MM.1S (cell line): ENCODE measurements at regions not wholly inside any gene's neighbourhood (a gene's known extent, or its start where the extent isn't known, plus 50 kb on each side); places are given as distances from the start of the nearest gene placed in this dataset.

Source experiments
- DNase-seq: peaks from one replicate; pipeline ENCODE4 v3.0.0-alpha.2; 2015
- H2AFZ ChIP-seq: fragments of 300-600 bp; sonication (generic); 2 replicates; pipeline ENCODE4 v1.6.0; 2016; ENCODE audit warnings: antibody characterized with exemption, low read length
- H3F3A ChIP-seq: fragments of 300-600 bp; sonication (generic); 2 replicates; pipeline ENCODE4 v1.6.1; 2016; ENCODE audit warnings: mild to moderate bottlenecking, antibody characterized with exemption, low read length, moderate library complexity, mixed read lengths; ENCODE audit not compliant: insufficient read depth
- H3K27ac ChIP-seq: fragments of 300-600 bp; sonication (generic); 2 replicates; pipeline ENCODE4 v1.5.1; 2016; ENCODE audit warnings: mild to moderate bottlenecking, low read length
- H3K27me3 ChIP-seq: fragments of 300-600 bp; sonication (generic); replicated peaks from 2 replicates; pipeline ENCODE4 v1.6.0; 2016; ENCODE audit warnings: low read length; ENCODE audit not compliant: insufficient read depth
- H3K36me3 ChIP-seq: fragments of 300-600 bp; sonication (generic); replicated peaks from 2 replicates; pipeline ENCODE4 v1.6.1; 2016; ENCODE audit warnings: mild to moderate bottlenecking, low read length, mixed read lengths; ENCODE audit not compliant: insufficient read depth
- H3K4me1 ChIP-seq: fragments of 300-600 bp; sonication (generic); 2 replicates; pipeline ENCODE4 v1.6.1; 2016; ENCODE audit warnings: low read length, mixed read lengths
- H3K4me2 ChIP-seq: fragments of 300-600 bp; sonication (generic); 2 replicates; pipeline ENCODE4 v1.6.0; 2016; ENCODE audit warnings: low read depth, low read length
- H3K4me3 ChIP-seq: fragments of 300-600 bp; sonication (generic); 2 replicates; pipeline ENCODE4 v1.5.1; 2016; ENCODE audit warnings: low read length, mixed read lengths
- H3K79me2 ChIP-seq: fragments of 300-600 bp; sonication (generic); 2 replicates; pipeline ENCODE4 v1.6.1; 2016; ENCODE audit warnings: mixed run types, low read length, mixed read lengths
- H3K9ac ChIP-seq: fragments of 300-600 bp; sonication (generic); 2 replicates; pipeline ENCODE4 v1.6.1; 2016; ENCODE audit warnings: low read length, mixed read lengths
- H3K9me2 ChIP-seq: fragments of 300-600 bp; sonication (generic); replicated peaks from 2 replicates; pipeline ENCODE4 v1.6.1; 2016; ENCODE audit warnings: mild to moderate bottlenecking, low read length, mixed read lengths; ENCODE audit not compliant: insufficient read depth
- H3K9me3 ChIP-seq: fragments of 300-600 bp; sonication (generic); replicated peaks from 2 replicates; pipeline ENCODE4 v1.6.1; 2016; ENCODE audit warnings: mild to moderate bottlenecking, low read length, mixed read lengths; ENCODE audit not compliant: insufficient read depth
- H4K20me1 ChIP-seq: fragments of 300-600 bp; sonication (generic); 2 replicates; pipeline ENCODE4 v1.6.1; 2016; ENCODE audit warnings: mild to moderate bottlenecking, low read length, moderate library complexity, mixed read lengths; ENCODE audit not compliant: insufficient read depth
- EZH2 ChIP-seq: fragments of 300-600 bp; sonication (generic); optimal IDR thresholded peaks from 2 replicates; pipeline ENCODE3; 2017; ENCODE audit warnings: low read depth, mild to moderate bottlenecking, antibody characterized with exemption, low read length, mixed read lengths
- EZH2phosphoT487 ChIP-seq: fragments of 300-600 bp; sonication (generic); IDR thresholded peaks from 2 replicates; pipeline ENCODE4 v1.6.1; 2018; ENCODE audit warnings: antibody characterized with exemption, low read length
- TF ChIP-seq, protein P1 (sequence below): fragments of 300-600 bp; sonication (generic); IDR thresholded peaks from 2 replicates; pipeline ENCODE4 v1.5.1; 2016; ENCODE audit warnings: antibody characterized with exemption, low read length, mixed read lengths

DNA sequence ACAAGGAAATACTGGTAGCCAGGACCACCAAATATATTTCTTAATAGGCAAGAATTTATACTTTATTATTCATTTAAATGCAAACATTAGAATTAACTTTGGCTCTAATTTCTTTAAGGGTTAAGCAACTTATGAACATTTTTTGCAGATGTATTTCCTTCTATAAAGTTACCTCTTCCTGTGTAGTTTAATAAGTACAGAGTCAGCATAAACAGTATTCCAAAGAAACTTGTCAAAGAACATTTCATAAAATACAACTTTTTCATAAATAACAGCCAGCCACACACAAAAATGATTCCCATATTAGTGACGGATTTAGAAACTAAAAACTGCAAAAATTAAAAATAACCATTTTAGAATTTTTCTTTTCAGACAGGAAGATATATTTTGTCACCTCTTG is 723.2 kb downstream of the KCNJ2 start:
- Histone ChIP-seq H3F3A (no peaks in the 10 kb centered on the region), H3K9me2 (no peaks in the 10 kb centered on the region), H3K9me3 (no peaks in the 10 kb centered on the region), H3K79me2 (no peaks in the 10 kb centered on the region), H3K27ac (no peak overlapping the region), H2AFZ (no peak overlapping the region), H3K4me3 (no peak overlapping the region), H4K20me1 (no peaks in the 10 kb centered on the region), H3K4me2 (no peak overlapping the region), H3K27me3 (no peaks in the 10 kb centered on the region), H3K9ac (no peak overlapping the region), H3K36me3 (no peaks in the 10 kb centered on the region), H3K4me1 (no peaks in the 10 kb centered on the region)
- no peak for TF ChIP-seq EZH2phosphoT487
- TF ChIP-seq, protein P1, sequence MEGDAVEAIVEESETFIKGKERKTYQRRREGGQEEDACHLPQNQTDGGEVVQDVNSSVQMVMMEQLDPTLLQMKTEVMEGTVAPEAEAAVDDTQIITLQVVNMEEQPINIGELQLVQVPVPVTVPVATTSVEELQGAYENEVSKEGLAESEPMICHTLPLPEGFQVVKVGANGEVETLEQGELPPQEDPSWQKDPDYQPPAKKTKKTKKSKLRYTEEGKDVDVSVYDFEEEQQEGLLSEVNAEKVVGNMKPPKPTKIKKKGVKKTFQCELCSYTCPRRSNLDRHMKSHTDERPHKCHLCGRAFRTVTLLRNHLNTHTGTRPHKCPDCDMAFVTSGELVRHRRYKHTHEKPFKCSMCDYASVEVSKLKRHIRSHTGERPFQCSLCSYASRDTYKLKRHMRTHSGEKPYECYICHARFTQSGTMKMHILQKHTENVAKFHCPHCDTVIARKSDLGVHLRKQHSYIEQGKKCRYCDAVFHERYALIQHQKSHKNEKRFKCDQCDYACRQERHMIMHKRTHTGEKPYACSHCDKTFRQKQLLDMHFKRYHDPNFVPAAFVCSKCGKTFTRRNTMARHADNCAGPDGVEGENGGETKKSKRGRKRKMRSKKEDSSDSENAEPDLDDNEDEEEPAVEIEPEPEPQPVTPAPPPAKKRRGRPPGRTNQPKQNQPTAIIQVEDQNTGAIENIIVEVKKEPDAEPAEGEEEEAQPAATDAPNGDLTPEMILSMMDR = no peak
- no peak for TF ChIP-seq EZH2
- DNase-seq = no peak

DNA sequence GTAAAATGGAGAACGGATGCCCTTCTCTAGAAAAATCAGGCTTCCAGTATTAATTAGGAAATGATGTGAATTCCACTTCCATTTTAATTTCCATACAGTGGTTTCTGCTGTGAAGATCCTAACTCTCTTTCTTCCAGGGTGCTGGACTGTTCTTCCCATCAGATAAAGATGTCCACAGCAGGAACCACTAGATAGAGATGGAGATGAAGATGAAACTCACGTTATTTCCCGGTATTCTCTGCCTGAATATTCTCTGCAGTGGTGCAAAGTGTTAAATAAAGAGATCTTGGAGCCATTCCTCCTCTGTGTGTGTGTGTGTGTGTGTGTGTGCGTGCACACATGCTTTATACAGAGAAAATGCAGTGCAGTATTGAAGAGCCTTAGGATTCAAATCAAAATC is 727.5 kb downstream of the KCNJ2 start:
- H3K9me3 ChIP-seq = no peaks in the 10 kb centered on the region
- TF ChIP-seq EZH2 (no peak), EZH2phosphoT487 (no peak)
- TF ChIP-seq, protein P1 = no peak
- no peak overlapping the region for H3K27ac ChIP-seq
- H3K4me3 ChIP-seq = no peak overlapping the region
- no peaks in the 10 kb centered on the region for H3F3A ChIP-seq
- DNase-seq = no peak
- no peak overlapping the region for H3K4me2 ChIP-seq
- no peaks in the 10 kb centered on the region for H4K20me1 ChIP-seq
- no peaks in the 10 kb centered on the region for H3K4me1 ChIP-seq
- H3K9ac ChIP-seq = no peak overlapping the region
- H3K36me3 ChIP-seq = no peaks in the 10 kb centered on the region
- H3K79me2 ChIP-seq = no peaks in the 10 kb centered on the region
- H3K9me2 ChIP-seq = no peaks in the 10 kb centered on the region
- H3K27me3 ChIP-seq = no peaks in the 10 kb centered on the region
- no peak overlapping the region for H2AFZ ChIP-seq

DNA sequence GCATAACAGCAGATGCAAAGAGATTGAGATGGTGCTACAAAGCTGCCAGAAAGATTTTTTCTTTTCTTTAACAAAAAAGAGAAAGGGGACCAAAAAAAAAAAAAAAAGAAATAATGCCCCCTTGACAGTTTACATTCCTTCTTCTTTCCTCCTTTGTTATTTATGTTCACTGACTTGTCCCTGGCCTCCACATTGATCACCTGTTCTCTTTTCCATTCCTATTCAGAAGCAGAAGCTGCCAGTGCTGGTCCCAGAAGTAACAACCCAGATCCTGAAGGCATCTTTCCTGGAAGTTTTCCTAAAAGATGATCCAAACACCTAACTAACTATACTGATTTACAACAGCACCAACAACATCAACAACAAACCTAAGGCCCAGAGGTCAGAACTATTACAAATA is 728.1 kb downstream of the KCNJ2 start:
- no peak overlapping the region for H3K4me2 ChIP-seq
- DNase-seq = no peak

More for the DNA sequence above, 728.1 kb downstream of the KCNJ2 start:
- Histone ChIP-seq H3K9me2 (no peaks in the 10 kb centered on the region), H3K4me1 (no peaks in the 10 kb centered on the region), H3K27me3 (no peaks in the 10 kb centered on the region), H3K79me2 (no peaks in the 10 kb centered on the region), H3K4me3 (no peak overlapping the region), H3K9ac (no peak overlapping the region), H3K9me3 (no peaks in the 10 kb centered on the region), H3F3A (no peaks in the 10 kb centered on the region), H2AFZ (no peak overlapping the region), H4K20me1 (no peaks in the 10 kb centered on the region), H3K36me3 (no peaks in the 10 kb centered on the region), H3K27ac (no peak overlapping the region)
- TF ChIP-seq EZH2phosphoT487 (no peak), EZH2 (no peak)
- TF ChIP-seq, protein P1 = no peak
